A549 (cell line): ENCODE measurements at regions not wholly inside any gene's neighbourhood (a gene's known extent, or its start where the extent isn't known, plus 50 kb on each side); places are given as distances from the start of the nearest gene placed in this dataset.

Experiments
- ATAC-seq, 2 experiments: fragments of 200-7000 bp in 1 of 2; fragments of >200 bp in 1 of 2; cut with Nextera tagmentation in 1 of 2; cut with Tn5 transposase in 1 of 2; 3 replicates each; pipeline versions ENCODE4 v1.8.0 to v1.9.1; 2018 to 2020; ENCODE audit warnings: mild to moderate bottlenecking in 1 of 2, moderate library complexity in 1 of 2
- CTCF ChIA-PET: fragments of 300-600 bp; sonication (Branson Sonifier 250); formaldehyde crosslinking; extraction: SDS; loops from one replicate; lab custom pipeline; 2021; ENCODE audit warnings: antibody characterized with exemption, inconsistent platforms; lab: Yijun Ruan, JAX
- POLR2A ChIA-PET: fragments of 350-600 bp; formaldehyde crosslinking; extraction: SDS; loops from one replicate; lab custom pipeline; 2021; ENCODE audit warnings: antibody characterized with exemption, inconsistent platforms; lab: Yijun Ruan, JAX
- DNase-seq, 2 experiments: peaks; one replicate each; pipeline versions ENCODE4 v3.0.0 to v3.0.0-alpha.2; 2011 to 2016; ENCODE audit warnings: low read depth in 1 of 2, low spot score in 1 of 2
- FAIRE-seq: peaks from 2 replicates; lab custom pipeline; 2011; peaks lifted over from hg19 to GRCh38; lab: Jason Lieb, UNC
- H3K27ac ChIP-seq, 2 experiments: fragments of >200 bp; sonication (Bioruptor Twin); formaldehyde crosslinking; 3 replicates each; pipeline ENCODE4 v1.5.1; 2016 to 2017
- H3K4me1 ChIP-seq: fragments of >200 bp; sonication (Bioruptor Twin); formaldehyde crosslinking; 3 replicates; pipeline ENCODE4 v1.6.1; 2016
- H3K4me2 ChIP-seq: fragments of >200 bp; sonication (Bioruptor Twin); formaldehyde crosslinking; 3 replicates; pipeline ENCODE4 v1.6.1; 2016
- H3K4me3 ChIP-seq: fragments of >200 bp; sonication (Bioruptor Twin); formaldehyde crosslinking; 3 replicates; pipeline ENCODE4 v1.5.1; 2016
- H3K9me3 ChIP-seq: fragments of >200 bp; sonication (Bioruptor Twin); formaldehyde crosslinking; 3 replicates; pipeline ENCODE4 v1.6.1; 2016
- CEBPB ChIP-seq, 2 experiments: fragments of >200 bp in 1 of 2; sonication (Bioruptor Twin) in 1 of 2; formaldehyde crosslinking in 1 of 2; IDR thresholded peaks; 2 replicates each; pipeline ENCODE4 v1.6.1; 2012 to 2016
- CHD2 ChIP-seq: fragments of 150-350 bp; IDR thresholded peaks from 2 replicates; pipeline ENCODE4 v1.6.1; 2014; ENCODE audit warnings: low read length; ENCODE audit not compliant: partially characterized antibody
- CHD4 ChIP-seq: fragments of 200-600 bp; sonication (generic); IDR thresholded peaks from 2 replicates; pipeline ENCODE4 v1.6.1; 2016; ENCODE audit warnings: antibody characterized with exemption, mild to moderate bottlenecking, borderline replicate concordance
- FOSB ChIP-seq: fragments of 250-450 bp; sonication (Bioruptor Pico); IDR thresholded peaks from 2 replicates; pipeline ENCODE4 v1.5.0; 2020; ENCODE audit warnings: mild to moderate bottlenecking, moderate library complexity
- HDAC2 ChIP-seq: fragments of 200-600 bp; sonication (generic); IDR thresholded peaks from 2 replicates; pipeline ENCODE4 v1.6.1; 2016
- HOXB13 ChIP-seq: fragments of 250-450 bp; sonication (Bioruptor Pico); IDR thresholded peaks from 2 replicates; pipeline ENCODE4 v1.5.0; 2020; ENCODE audit warnings: low read depth, mild to moderate bottlenecking, moderate library complexity
- KDM1A ChIP-seq: fragments of 200-600 bp; sonication (generic); IDR thresholded peaks from 2 replicates; pipeline ENCODE4 v1.6.1; 2016; ENCODE audit warnings: low read depth, mild to moderate bottlenecking
- MYC ChIP-seq: IDR thresholded peaks from 2 replicates; pipeline ENCODE4 v1.6.1; 2012; ENCODE audit warnings: mild to moderate bottlenecking, inconsistent platforms, low read length, improper control_type of control experiment, borderline replicate concordance
- RAD21 ChIP-seq, 2 experiments: fragments of >200 bp in 1 of 2; sonication (Bioruptor Twin) in 1 of 2; formaldehyde crosslinking in 1 of 2; IDR thresholded peaks in 1 of 2; conservative IDR thresholded peaks in 1 of 2; 2 replicates in 1 of 2; 3 replicates in 1 of 2; pipeline ENCODE4 v1.6.1; 2012 to 2018; ENCODE audit warnings: inconsistent platforms in 1 of 2
- RFX5 ChIP-seq: fragments of 450-650 bp; IDR thresholded peaks from 2 replicates; pipeline ENCODE4 v1.7.1; 2014; ENCODE audit warnings: antibody characterized with exemption, mild to moderate bottlenecking, moderate library complexity
- TP53 ChIP-seq: fragments of 250-450 bp; sonication (Bioruptor Pico); IDR thresholded peaks from 2 replicates; pipeline ENCODE4 v1.5.0; 2021; ENCODE audit warnings: mild to moderate bottlenecking, moderate library complexity
- ZC3H11A ChIP-seq: fragments of 450-650 bp; IDR thresholded peaks from 2 replicates; pipeline ENCODE4 v1.6.1; 2014; ENCODE audit warnings: antibody characterized with exemption, mild to moderate bottlenecking
- WGBS: methylation state at CpG from one replicate; pipeline ENCODE4 v1.1.6; 2017; ENCODE audit errors: missing lambda C conversion rate; 5-methylcytosine and 5-hydroxymethylcytosine counted together
- TF ChIP-seq, protein P1 (sequence below): fragments of 450-650 bp; IDR thresholded peaks from 2 replicates; pipeline ENCODE4 v1.6.1; 2014; ENCODE audit warnings: antibody characterized with exemption
- TF ChIP-seq, protein P2 (sequence below): fragments of 250-450 bp; sonication (Bioruptor Pico); IDR thresholded peaks from 2 replicates; pipeline ENCODE4 v1.5.0; 2020; ENCODE audit warnings: low read depth, mild to moderate bottlenecking, moderate library complexity
- TF ChIP-seq, protein P3 (sequence below): fragments of >200 bp; sonication (Bioruptor Twin); formaldehyde crosslinking; IDR thresholded peaks from 3 replicates; pipeline ENCODE4 v1.5.1; 2016

DNA sequence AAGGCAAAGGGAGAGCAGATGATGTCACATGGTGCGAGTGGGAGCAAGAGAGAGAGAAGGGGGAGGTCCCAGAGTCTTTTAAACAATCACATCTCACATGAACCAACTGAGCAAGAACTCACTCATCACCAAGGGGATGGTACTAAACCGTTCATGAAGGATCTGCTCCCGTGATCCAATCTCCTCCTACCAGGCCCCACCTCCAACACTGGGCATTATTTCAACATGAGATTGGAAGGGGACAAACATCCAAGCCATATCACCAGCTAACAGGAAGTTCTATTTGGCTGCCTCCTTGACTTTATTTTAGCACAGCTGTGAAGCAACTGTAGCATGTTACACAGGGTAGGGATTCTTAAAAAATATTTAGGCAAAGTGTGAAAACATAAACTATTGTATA, 102.5 kb downstream of the DDIT4L start:
- H3K27ac ChIP-seq = no peak overlapping the region
- no peaks in the 10 kb centered on the region for H3K4me1 ChIP-seq
- CTCF ChIA-PET = no interaction called here
- 27% methylated on average over 3 of the region's 3 CpGs for WGBS
- POLR2A ChIA-PET = no interaction called here
- no peak overlapping the region for H3K4me3 ChIP-seq
- no peaks in the 10 kb centered on the region for H3K9me3 ChIP-seq
- H3K4me2 ChIP-seq = no peak overlapping the region
- FAIRE-seq = no peak
- DNase-seq = no peak
- TF ChIP-seq, protein P1, sequence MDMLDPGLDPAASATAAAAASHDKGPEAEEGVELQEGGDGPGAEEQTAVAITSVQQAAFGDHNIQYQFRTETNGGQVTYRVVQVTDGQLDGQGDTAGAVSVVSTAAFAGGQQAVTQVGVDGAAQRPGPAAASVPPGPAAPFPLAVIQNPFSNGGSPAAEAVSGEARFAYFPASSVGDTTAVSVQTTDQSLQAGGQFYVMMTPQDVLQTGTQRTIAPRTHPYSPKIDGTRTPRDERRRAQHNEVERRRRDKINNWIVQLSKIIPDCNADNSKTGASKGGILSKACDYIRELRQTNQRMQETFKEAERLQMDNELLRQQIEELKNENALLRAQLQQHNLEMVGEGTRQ = no peak
- TF ChIP-seq, protein P2, sequence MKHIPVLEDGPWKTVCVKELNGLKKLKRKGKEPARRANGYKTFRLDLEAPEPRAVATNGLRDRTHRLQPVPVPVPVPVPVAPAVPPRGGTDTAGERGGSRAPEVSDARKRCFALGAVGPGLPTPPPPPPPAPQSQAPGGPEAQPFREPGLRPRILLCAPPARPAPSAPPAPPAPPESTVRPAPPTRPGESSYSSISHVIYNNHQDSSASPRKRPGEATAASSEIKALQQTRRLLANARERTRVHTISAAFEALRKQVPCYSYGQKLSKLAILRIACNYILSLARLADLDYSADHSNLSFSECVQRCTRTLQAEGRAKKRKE (CRISPR knock-in tag) = no peak
- no peak for TF ChIP-seq MYC
- no peak for TF ChIP-seq HOXB13
- no peak for TF ChIP-seq CHD4
- no peak for TF ChIP-seq CHD2
- TF ChIP-seq, protein P3, sequence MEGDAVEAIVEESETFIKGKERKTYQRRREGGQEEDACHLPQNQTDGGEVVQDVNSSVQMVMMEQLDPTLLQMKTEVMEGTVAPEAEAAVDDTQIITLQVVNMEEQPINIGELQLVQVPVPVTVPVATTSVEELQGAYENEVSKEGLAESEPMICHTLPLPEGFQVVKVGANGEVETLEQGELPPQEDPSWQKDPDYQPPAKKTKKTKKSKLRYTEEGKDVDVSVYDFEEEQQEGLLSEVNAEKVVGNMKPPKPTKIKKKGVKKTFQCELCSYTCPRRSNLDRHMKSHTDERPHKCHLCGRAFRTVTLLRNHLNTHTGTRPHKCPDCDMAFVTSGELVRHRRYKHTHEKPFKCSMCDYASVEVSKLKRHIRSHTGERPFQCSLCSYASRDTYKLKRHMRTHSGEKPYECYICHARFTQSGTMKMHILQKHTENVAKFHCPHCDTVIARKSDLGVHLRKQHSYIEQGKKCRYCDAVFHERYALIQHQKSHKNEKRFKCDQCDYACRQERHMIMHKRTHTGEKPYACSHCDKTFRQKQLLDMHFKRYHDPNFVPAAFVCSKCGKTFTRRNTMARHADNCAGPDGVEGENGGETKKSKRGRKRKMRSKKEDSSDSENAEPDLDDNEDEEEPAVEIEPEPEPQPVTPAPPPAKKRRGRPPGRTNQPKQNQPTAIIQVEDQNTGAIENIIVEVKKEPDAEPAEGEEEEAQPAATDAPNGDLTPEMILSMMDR = no peak
- TF ChIP-seq KDM1A = no peak
- no peak for ATAC-seq

DNA sequence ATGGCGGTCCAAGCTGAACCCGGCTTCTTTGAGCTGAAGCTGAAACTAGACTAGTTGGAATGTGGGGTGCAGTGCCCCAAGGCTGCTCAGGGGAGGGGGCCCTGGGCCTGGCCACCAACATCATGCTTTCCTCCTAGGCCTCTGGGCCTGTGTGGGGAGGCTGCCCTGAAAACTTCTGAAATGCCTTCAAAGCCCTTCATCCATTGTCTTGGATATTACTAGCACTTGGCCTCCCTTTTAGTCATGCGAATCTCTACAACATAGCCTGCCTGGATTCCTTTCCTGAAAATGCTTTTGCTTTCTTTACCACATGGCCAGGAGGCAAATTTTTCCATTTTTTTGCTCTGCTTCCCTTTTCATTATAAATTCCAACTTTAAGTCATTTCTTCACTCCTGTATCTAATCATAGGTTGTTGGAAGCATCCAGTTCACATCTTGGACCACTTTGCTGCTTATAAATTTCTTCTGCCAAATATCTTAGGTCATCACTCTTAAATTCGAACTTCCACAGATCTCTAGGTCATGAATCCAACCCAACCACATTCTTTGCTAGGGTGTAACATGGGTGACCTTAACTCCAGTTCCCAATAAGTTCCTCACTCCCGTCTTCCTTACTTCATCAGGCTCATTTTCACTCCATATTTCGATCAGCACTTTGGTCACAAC, 103.4 kb downstream of the DDIT4L start:
- no peak for FAIRE-seq
- no peaks in the 10 kb centered on the region for H3K9me3 ChIP-seq
- no peak overlapping the region for H3K4me3 ChIP-seq
- ChIA-PET POLR2A (no interaction called here), CTCF (no interaction called here)
- H3K27ac ChIP-seq = no peak overlapping the region
- ATAC-seq = no peak
- TF ChIP-seq CEBPB (IDR thresholded peaks at IDR 0.05) (no peak), RFX5 (no peak), TP53 (CRISPR knock-in tag) (no peak), ZC3H11A (no peak)
- no peak for DNase-seq
- H3K4me1 ChIP-seq = no peaks in the 10 kb centered on the region
- WGBS = 37% methylated on average over 5 of the region's 6 CpGs
- no peak overlapping the region for H3K4me2 ChIP-seq

DNA sequence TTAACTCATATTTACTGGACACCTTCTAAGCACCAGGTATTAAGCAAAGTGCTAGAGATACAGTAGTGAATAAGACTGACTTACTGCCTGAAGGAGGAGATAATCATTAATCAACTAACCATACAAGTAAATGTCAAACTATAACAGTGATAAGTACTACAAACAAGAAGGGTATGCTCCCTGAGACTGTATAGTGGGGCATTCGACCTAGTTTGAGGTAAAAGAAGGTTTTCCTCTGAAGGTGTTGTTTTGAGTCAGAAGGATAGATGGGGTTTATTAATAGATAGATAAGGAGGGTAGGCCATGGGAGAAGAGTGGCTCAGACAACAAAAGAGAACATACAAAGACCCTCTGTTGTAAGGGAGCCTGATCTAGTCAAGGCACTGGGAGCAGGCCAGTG, 105.4 kb downstream of the DDIT4L start:
- Histone ChIP-seq H3K4me2 (no peak overlapping the region), H3K27ac (no peak overlapping the region), H3K4me3 (no peak overlapping the region), H3K4me1 (no peaks in the 10 kb centered on the region), H3K9me3 (no peaks in the 10 kb centered on the region)
- TF ChIP-seq FOSB (CRISPR knock-in tag) (no peak), HDAC2 (no peak)
- FAIRE-seq (no peak), ATAC-seq (no peak), DNase-seq (no peak)
- POLR2A ChIA-PET = no interaction called here
- WGBS = 6% methylated on average over 1 of the region's 1 CpG
- CTCF ChIA-PET = interaction anchor here (3.8 kb wide), 1 partner anchor 8 kb away, joined by 12 read pairs; no protein-coding TSS in a partner anchor

DNA sequence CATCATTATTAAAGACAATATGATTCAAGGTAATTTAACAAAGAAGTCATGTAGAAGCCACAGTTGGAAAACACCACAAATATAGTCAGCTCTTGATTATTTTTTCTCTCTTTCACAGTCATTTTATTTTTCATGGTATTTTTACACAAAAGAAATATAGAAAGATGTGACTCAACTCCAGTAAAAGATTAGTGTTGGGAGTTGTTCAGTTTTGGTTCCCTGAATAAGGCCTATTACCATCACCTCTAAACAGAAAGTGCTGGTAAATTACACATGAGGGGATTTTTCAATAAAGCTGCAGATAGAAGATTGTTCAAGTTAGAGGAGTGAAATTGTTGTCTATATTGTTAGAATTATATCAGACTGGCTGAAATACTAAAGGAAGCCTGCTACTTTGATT, 107.0 kb downstream of the DDIT4L start:
- no peak for TF ChIP-seq RAD21 (conservative IDR thresholded peaks at IDR 0.05 in 1 of 2, IDR thresholded peaks at IDR 0.05 in 1 of 2)
- Histone ChIP-seq H3K4me3 (no peak overlapping the region), H3K4me1 (no peaks in the 10 kb centered on the region), H3K4me2 (no peak overlapping the region), H3K27ac (no peak overlapping the region), H3K9me3 (no peaks in the 10 kb centered on the region)
- DNase-seq (no peak), ATAC-seq (no peak), FAIRE-seq (no peak)
- POLR2A ChIA-PET = no interaction called here
- CTCF ChIA-PET = interaction anchor here (1.4 to 3.8 kb wide), 2 partner anchors 10 to 13 kb away, joined by 7 to 12 read pairs; no protein-coding TSS in a partner anchor
